KMS-11 (cell line): ENCODE measurements at regions not wholly inside any gene's neighbourhood (a gene's known extent, or its start where the extent isn't known, plus 50 kb on each side); places are given as distances from the start of the nearest gene placed in this dataset.

Experiments used
- H2AFZ ChIP-seq: fragments of 200-600 bp; sonication (generic); 2 replicates; pipeline ENCODE4 v1.6.1; 2016; ENCODE audit warnings: antibody characterized with exemption, mixed run types, low read depth
- H3K27ac ChIP-seq: fragments of 200-600 bp; sonication (generic); 2 replicates; pipeline ENCODE4 v1.6.1; 2016; ENCODE audit warnings: mild to moderate bottlenecking, mixed run types
- H3K27me3 ChIP-seq: fragments of 200-600 bp; sonication (generic); 2 replicates; pipeline ENCODE4 v1.6.1; 2017; ENCODE audit warnings: mild to moderate bottlenecking, low read depth, mixed run types, moderate library complexity; ENCODE audit not compliant: insufficient read depth
- H3K36me3 ChIP-seq: fragments of 200-600 bp; sonication (generic); 2 replicates; pipeline ENCODE4 v1.6.1; 2017; ENCODE audit warnings: mild to moderate bottlenecking, mixed run types; ENCODE audit not compliant: insufficient read depth
- H3K4me1 ChIP-seq: fragments of 200-600 bp; sonication (generic); 2 replicates; pipeline ENCODE4 v1.6.1; 2016; ENCODE audit warnings: mild to moderate bottlenecking, low read depth, mixed run types; ENCODE audit not compliant: poor library complexity, severe bottlenecking
- H3K4me2 ChIP-seq: fragments of 200-600 bp; sonication (generic); 2 replicates; pipeline ENCODE4 v1.7.0; 2016; ENCODE audit warnings: mild to moderate bottlenecking, mixed run types
- H3K4me3 ChIP-seq: fragments of 200-600 bp; sonication (generic); IDR thresholded peaks from 2 replicates; pipeline ENCODE4 v1.6.1; 2017; ENCODE audit warnings: low read depth, low read length, mixed read lengths; ENCODE audit not compliant: insufficient read depth
- H3K79me2 ChIP-seq: fragments of 200-600 bp; sonication (generic); 2 replicates; pipeline ENCODE4 v1.6.1; 2016; ENCODE audit warnings: low read depth, mixed run types; ENCODE audit not compliant: insufficient read depth
- H3K9ac ChIP-seq: fragments of 200-600 bp; sonication (generic); 2 replicates; pipeline ENCODE4 v1.6.1; 2016; ENCODE audit warnings: mild to moderate bottlenecking, mixed run types
- H4K20me1 ChIP-seq: fragments of 200-600 bp; sonication (generic); 2 replicates; pipeline ENCODE4 v1.6.1; 2016; ENCODE audit warnings: mild to moderate bottlenecking, mixed run types; ENCODE audit not compliant: insufficient read depth
- TF ChIP-seq, protein P1 (sequence below): fragments of 200-600 bp; sonication (generic); conservative IDR thresholded peaks from 2 replicates; pipeline ENCODE4 v1.6.1; 2017; ENCODE audit warnings: low read depth, mild to moderate bottlenecking, antibody characterized with exemption, low read length, moderate library complexity, mixed read lengths

DNA sequence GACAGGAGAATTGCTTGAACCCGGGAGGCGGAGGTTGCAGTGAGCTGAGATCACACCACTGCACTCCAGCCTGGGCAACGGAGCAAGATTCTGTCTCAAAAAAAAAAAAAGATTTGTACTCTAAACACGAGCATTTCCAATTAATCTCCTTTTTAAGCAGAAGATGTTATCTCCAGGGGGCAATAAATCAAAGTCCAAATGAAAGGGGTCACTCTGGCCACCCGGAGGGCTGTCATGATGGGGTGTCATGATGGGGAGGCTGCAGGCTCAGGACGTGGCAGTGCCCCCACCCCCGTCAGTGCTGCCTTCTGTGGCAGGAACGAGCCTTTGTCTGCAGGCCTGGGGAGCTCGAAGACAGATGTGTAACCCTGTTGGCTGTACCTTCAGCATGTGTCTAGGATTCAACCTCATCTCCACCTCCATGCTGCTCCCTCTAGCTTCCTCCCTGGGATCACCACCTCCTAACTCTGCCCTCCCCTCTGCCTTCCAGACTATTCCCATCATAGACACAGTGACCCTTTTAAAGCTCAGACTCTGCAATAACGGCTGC lies 76.9 kb upstream of the YWHAQ start:
- Histone ChIP-seq H4K20me1 (no peaks in the 10 kb centered on the region), H2AFZ (no peak overlapping the region), H3K36me3 (no peaks in the 10 kb centered on the region), H3K9ac (no peak overlapping the region), H3K79me2 (no peaks in the 10 kb centered on the region), H3K4me2 (no peak overlapping the region), H3K4me1 (no peaks in the 10 kb centered on the region), H3K27me3 (no peaks in the 10 kb centered on the region), H3K27ac (no peak overlapping the region), H3K4me3 (no peak overlapping the region)
- TF ChIP-seq, protein P1, sequence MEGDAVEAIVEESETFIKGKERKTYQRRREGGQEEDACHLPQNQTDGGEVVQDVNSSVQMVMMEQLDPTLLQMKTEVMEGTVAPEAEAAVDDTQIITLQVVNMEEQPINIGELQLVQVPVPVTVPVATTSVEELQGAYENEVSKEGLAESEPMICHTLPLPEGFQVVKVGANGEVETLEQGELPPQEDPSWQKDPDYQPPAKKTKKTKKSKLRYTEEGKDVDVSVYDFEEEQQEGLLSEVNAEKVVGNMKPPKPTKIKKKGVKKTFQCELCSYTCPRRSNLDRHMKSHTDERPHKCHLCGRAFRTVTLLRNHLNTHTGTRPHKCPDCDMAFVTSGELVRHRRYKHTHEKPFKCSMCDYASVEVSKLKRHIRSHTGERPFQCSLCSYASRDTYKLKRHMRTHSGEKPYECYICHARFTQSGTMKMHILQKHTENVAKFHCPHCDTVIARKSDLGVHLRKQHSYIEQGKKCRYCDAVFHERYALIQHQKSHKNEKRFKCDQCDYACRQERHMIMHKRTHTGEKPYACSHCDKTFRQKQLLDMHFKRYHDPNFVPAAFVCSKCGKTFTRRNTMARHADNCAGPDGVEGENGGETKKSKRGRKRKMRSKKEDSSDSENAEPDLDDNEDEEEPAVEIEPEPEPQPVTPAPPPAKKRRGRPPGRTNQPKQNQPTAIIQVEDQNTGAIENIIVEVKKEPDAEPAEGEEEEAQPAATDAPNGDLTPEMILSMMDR: no peak

DNA sequence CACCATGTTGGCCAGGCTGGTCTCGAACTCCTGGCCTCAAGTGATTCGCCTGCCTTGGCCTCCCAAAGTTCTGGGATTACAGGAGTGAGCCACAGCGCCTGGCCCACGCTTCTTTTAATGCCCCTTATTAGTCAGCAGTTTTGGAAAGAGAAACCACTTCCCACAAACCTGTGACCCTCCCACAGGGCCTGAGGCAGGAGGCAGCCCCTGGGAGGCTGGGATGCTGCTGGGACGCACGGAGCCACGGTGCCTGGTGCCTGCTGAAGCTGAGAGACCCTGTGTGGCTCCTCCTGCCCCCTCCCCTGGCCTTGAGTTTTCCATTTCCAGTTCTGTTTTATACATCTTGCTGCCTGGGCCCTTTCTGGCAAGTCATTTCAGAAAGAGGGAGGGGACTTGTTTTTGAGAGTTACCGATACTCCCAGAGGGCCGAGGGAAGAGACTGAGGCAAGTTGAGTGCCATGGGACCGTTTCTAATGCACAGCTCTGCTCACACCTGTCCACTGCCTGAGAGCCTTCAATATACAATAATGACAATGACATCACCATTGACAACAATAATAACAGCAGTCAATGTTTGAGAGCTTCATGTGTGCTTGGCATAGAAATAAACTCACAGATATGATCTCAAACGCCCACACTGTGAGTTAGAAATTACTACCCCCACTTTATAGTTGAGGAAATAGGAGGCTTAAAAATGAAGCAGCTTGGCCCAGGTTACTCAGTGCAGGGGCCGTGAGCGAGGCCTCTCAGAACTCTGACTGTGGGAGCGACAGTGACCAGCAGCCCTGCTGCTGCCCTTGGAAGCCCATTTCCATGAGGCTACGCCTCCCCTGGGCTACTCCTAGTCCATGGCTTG lies 78.1 kb upstream of the YWHAQ start:
- Histone ChIP-seq H3K4me2 (no peak overlapping the region), H2AFZ (no peak overlapping the region), H4K20me1 (no peaks in the 10 kb centered on the region), H3K4me1 (no peaks in the 10 kb centered on the region), H3K79me2 (no peaks in the 10 kb centered on the region), H3K36me3 (no peaks in the 10 kb centered on the region), H3K9ac (no peak overlapping the region), H3K27ac (no peak overlapping the region), H3K4me3 (no peak overlapping the region), H3K27me3 (no peaks in the 10 kb centered on the region)
- TF ChIP-seq, protein P1: no peak

- Histone ChIP-seq H3K27me3 (no peaks in the 10 kb centered on the region), H3K4me3 (no peak overlapping the region), H3K4me1 (no peaks in the 10 kb centered on the region), H3K9ac (no peak overlapping the region), H3K27ac (no peak overlapping the region), H4K20me1 (no peaks in the 10 kb centered on the region), H3K36me3 (no peaks in the 10 kb centered on the region), H2AFZ (no peak overlapping the region), H3K4me2 (no peak overlapping the region), H3K79me2 (no peaks in the 10 kb centered on the region)
- TF ChIP-seq, protein P1: no peak
Observed at GRCh38 chr2:9709539-9710285, 78.9 kb upstream of the YWHAQ start.

DNA sequence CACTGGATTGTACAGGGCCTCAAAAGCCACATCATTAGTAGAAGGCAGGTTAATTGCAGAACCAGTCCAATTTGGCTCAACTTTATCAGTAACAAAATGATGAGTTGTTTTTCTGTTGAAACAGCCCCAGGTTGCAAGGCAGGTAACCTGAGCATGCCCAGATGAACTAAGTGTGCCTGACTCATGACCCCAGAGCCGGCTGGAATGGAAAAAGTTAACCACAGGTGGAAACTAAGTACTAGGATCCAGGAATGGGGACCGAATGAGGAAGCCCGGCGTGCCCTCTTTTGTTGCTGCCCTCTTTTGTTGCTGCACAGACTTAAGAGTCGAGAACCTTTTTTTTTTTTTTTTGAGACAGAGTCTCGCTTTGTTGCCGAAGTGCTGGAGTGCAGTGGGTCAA lies 79.5 kb upstream of the YWHAQ start:
- TF ChIP-seq, protein P1: no peak
- H4K20me1 ChIP-seq: no peaks in the 10 kb centered on the region
- H2AFZ ChIP-seq: no peak overlapping the region
- no peak overlapping the region for H3K4me3 ChIP-seq
- no peaks in the 10 kb centered on the region for H3K4me1 ChIP-seq
- no peak overlapping the region for H3K9ac ChIP-seq
- no peaks in the 10 kb centered on the region for H3K27me3 ChIP-seq
- H3K4me2 ChIP-seq: no peak overlapping the region
- no peak overlapping the region for H3K27ac ChIP-seq
- H3K36me3 ChIP-seq: no peaks in the 10 kb centered on the region
- H3K79me2 ChIP-seq: no peaks in the 10 kb centered on the region
